ENCODE measurements at regions not wholly inside any gene's neighbourhood (a gene's known extent, or its start where the extent isn't known, plus 50 kb on each side); places are given as distances from the start of the nearest gene placed in this dataset.

DNA sequence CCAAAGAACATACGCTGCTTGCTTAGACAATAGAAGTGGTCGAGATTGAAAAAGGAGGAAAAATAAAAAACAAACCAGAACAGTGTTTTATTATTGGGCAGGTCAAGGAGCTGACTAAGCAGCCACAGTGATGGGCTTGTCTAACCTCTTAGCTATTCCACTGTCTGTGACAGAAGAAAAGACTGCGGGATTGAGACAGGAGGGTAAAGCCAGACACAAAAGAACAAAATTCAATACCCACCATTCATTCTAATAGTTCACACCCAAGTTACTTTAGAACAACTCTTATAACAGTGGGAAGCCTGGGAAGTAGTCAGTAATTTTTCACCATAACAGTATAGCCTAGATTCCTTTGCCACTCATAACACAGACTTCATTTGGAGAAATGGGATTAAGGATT, 435.4 kb downstream of the MFSD1 start:
- TF ChIP-seq POLR2AphosphoS5 (IDR thresholded peaks at IDR 0.05; ENCODE audit: borderline replicate concordance, low read depth, low read length) (no peak), EZH2 (IDR thresholded peaks at IDR 0.05) (no peak), FOXP2 (optimal IDR thresholded peaks at IDR 0.05; ENCODE audit: control extremely low read depth, extremely low read length, insufficient read depth) (no peak)

Data from SK-N-MC (cell line).